ENCODE measurements at regions not wholly inside any gene's neighbourhood (a gene's known extent, or its start where the extent isn't known, plus 50 kb on each side); places are given as distances from the start of the nearest gene placed in this dataset.

DNA sequence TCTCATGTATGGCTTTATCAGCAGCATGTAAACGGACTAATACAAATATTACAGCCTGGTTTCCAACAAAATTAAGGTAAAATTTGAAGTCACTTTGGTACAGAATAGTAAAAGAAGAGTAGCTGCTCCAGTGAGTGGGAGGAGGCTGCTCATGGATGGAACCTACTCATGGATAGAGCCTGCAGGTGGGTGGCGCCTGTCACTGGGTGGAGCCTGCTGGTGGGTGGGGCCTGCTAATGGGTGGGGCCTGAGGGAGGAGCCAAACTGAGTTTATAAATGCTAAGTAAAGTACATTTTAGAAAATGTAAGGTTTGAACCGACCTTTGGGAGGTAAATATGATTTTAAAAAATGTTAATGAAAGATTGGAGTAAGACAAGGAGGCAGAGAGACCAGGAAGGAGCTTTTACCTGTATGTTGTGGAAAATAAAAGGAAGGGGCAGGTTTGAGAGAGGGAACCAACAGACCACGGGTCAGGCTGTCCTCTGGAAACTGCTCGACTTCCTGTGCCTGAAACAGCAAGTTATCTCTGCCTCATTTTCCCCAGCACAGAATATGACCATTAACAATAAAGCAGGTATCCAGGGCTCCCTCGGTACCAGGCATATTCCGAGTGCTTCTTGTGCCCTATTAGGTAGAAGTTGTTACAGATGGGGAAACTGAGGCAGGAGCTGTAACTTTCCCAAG lies 55.9 kb upstream of the SEL1L start:
- Histone ChIP-seq H3K27me3 (ENCODE audit: insufficient read depth) (no peaks in the 10 kb centered on the region), H3K4me3 (no peak overlapping the region), H3K4me1 (ENCODE audit: insufficient read depth) (no peaks in the 10 kb centered on the region; the same call in 1 of the 2 replicates), H3F3A (replicated peaks; ENCODE audit: low read depth) (no peaks in the 10 kb centered on the region), H3K36me3 (ENCODE audit: insufficient read depth) (no peaks in the 10 kb centered on the region), H3K79me2 (replicated peaks; ENCODE audit: insufficient read depth) (no peaks in the 10 kb centered on the region), H2AFZ (0 out of 2 replicates have a peak overlapping the region, but pooled peaks have one; percentile 43), H4K20me1 (replicated peaks; ENCODE audit: insufficient read depth) (no peaks in the 10 kb centered on the region), H3K9me2 (ENCODE audit: insufficient read depth) (peaks cover 2% of the 10 kb centered on the region; the same call in 1 of the 2 replicates), H3K27ac (ENCODE audit: low read depth) (no peak overlapping the region), H3K4me2 (no peak overlapping the region)
- TF ChIP-seq EZH2phosphoT487 (IDR thresholded peaks at IDR 0.05; ENCODE audit: unreplicated experiment) (no peak), POLR2AphosphoS5 (IDR thresholded peaks at IDR 0.05; ENCODE audit: low read depth) (no peak), ZNF114 (CRISPR knock-in tag; IDR thresholded peaks at IDR 0.05) (no peak), ZNF331 (CRISPR knock-in tag; IDR thresholded peaks at IDR 0.05; ENCODE audit: low read depth) (no peak), EZH2 (IDR thresholded peaks at IDR 0.05; ENCODE audit: low read depth, unreplicated experiment) (no peak), CREB1 (CRISPR knock-in tag; IDR thresholded peaks at IDR 0.05; ENCODE audit: low read depth) (no peak), JUNB (IDR thresholded peaks at IDR 0.05; ENCODE audit: unreplicated experiment) (no peak), NANOG (IDR thresholded peaks at IDR 0.05; ENCODE audit: borderline replicate concordance) (no peak), STAT1 (IDR thresholded peaks at IDR 0.05; ENCODE audit: unreplicated experiment) (no peak)
- TF ChIP-seq, protein P1, sequence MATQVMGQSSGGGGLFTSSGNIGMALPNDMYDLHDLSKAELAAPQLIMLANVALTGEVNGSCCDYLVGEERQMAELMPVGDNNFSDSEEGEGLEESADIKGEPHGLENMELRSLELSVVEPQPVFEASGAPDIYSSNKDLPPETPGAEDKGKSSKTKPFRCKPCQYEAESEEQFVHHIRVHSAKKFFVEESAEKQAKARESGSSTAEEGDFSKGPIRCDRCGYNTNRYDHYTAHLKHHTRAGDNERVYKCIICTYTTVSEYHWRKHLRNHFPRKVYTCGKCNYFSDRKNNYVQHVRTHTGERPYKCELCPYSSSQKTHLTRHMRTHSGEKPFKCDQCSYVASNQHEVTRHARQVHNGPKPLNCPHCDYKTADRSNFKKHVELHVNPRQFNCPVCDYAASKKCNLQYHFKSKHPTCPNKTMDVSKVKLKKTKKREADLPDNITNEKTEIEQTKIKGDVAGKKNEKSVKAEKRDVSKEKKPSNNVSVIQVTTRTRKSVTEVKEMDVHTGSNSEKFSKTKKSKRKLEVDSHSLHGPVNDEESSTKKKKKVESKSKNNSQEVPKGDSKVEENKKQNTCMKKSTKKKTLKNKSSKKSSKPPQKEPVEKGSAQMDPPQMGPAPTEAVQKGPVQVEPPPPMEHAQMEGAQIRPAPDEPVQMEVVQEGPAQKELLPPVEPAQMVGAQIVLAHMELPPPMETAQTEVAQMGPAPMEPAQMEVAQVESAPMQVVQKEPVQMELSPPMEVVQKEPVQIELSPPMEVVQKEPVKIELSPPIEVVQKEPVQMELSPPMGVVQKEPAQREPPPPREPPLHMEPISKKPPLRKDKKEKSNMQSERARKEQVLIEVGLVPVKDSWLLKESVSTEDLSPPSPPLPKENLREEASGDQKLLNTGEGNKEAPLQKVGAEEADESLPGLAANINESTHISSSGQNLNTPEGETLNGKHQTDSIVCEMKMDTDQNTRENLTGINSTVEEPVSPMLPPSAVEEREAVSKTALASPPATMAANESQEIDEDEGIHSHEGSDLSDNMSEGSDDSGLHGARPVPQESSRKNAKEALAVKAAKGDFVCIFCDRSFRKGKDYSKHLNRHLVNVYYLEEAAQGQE (IDR thresholded peaks at IDR 0.05; ENCODE audit: unreplicated experiment), result no peak
- TF ChIP-seq, protein P2, sequence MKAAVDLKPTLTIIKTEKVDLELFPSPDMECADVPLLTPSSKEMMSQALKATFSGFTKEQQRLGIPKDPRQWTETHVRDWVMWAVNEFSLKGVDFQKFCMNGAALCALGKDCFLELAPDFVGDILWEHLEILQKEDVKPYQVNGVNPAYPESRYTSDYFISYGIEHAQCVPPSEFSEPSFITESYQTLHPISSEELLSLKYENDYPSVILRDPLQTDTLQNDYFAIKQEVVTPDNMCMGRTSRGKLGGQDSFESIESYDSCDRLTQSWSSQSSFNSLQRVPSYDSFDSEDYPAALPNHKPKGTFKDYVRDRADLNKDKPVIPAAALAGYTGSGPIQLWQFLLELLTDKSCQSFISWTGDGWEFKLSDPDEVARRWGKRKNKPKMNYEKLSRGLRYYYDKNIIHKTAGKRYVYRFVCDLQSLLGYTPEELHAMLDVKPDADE (IDR thresholded peaks at IDR 0.05), result no peak
- TF ChIP-seq, protein P3, sequence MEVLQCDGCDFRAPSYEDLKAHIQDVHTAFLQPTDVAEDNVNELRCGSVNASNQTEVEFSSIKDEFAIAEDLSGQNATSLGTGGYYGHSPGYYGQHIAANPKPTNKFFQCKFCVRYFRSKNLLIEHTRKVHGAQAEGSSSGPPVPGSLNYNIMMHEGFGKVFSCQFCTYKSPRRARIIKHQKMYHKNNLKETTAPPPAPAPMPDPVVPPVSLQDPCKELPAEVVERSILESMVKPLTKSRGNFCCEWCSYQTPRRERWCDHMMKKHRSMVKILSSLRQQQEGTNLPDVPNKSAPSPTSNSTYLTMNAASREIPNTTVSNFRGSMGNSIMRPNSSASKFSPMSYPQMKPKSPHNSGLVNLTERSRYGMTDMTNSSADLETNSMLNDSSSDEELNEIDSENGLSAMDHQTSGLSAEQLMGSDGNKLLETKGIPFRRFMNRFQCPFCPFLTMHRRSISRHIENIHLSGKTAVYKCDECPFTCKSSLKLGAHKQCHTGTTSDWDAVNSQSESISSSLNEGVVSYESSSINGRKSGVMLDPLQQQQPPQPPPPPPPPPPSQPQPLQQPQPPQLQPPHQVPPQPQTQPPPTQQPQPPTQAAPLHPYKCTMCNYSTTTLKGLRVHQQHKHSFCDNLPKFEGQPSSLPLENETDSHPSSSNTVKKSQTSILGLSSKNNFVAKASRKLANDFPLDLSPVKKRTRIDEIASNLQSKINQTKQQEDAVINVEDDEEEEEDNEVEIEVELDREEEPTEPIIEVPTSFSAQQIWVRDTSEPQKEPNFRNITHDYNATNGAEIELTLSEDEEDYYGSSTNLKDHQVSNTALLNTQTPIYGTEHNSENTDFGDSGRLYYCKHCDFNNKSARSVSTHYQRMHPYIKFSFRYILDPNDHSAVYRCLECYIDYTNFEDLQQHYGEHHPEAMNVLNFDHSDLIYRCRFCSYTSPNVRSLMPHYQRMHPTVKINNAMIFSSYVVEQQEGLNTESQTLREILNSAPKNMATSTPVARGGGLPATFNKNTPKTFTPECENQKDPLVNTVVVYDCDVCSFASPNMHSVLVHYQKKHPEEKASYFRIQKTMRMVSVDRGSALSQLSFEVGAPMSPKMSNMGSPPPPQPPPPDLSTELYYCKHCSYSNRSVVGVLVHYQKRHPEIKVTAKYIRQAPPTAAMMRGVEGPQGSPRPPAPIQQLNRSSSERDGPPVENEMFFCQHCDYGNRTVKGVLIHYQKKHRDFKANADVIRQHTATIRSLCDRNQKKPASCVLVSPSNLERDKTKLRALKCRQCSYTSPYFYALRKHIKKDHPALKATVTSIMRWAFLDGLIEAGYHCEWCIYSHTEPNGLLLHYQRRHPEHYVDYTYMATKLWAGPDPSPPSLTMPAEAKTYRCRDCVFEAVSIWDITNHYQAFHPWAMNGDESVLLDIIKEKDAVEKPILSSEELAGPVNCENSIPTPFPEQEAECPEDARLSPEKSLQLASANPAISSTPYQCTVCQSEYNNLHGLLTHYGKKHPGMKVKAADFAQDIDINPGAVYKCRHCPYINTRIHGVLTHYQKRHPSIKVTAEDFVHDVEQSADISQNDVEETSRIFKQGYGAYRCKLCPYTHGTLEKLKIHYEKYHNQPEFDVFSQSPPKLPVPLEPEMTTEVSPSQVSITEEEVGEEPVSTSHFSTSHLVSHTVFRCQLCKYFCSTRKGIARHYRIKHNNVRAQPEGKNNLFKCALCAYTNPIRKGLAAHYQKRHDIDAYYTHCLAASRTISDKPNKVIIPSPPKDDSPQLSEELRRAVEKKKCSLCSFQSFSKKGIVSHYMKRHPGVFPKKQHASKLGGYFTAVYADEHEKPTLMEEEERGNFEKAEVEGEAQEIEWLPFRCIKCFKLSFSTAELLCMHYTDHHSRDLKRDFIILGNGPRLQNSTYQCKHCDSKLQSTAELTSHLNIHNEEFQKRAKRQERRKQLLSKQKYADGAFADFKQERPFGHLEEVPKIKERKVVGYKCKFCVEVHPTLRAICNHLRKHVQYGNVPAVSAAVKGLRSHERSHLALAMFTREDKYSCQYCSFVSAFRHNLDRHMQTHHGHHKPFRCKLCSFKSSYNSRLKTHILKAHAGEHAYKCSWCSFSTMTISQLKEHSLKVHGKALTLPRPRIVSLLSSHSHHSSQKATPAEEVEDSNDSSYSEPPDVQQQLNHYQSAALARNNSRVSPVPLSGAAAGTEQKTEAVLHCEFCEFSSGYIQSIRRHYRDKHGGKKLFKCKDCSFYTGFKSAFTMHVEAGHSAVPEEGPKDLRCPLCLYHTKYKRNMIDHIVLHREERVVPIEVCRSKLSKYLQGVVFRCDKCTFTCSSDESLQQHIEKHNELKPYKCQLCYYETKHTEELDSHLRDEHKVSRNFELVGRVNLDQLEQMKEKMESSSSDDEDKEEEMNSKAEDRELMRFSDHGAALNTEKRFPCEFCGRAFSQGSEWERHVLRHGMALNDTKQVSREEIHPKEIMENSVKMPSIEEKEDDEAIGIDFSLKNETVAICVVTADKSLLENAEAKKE (CRISPR knock-in tag; IDR thresholded peaks at IDR 0.05), result no peak
- TF ChIP-seq, protein P4, sequence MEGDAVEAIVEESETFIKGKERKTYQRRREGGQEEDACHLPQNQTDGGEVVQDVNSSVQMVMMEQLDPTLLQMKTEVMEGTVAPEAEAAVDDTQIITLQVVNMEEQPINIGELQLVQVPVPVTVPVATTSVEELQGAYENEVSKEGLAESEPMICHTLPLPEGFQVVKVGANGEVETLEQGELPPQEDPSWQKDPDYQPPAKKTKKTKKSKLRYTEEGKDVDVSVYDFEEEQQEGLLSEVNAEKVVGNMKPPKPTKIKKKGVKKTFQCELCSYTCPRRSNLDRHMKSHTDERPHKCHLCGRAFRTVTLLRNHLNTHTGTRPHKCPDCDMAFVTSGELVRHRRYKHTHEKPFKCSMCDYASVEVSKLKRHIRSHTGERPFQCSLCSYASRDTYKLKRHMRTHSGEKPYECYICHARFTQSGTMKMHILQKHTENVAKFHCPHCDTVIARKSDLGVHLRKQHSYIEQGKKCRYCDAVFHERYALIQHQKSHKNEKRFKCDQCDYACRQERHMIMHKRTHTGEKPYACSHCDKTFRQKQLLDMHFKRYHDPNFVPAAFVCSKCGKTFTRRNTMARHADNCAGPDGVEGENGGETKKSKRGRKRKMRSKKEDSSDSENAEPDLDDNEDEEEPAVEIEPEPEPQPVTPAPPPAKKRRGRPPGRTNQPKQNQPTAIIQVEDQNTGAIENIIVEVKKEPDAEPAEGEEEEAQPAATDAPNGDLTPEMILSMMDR (conservative IDR thresholded peaks at IDR 0.05; ENCODE audit: low read depth in 2 of 2), result no peak
- no peaks in the 10 kb centered on the region for H3K36me3 Mint-ChIP-seq (ENCODE audit: low read depth)
- H3K9me3 Mint-ChIP-seq, result no peaks in the 10 kb centered on the region; the same call in 2 of the 3 replicates
- H3K4me1 Mint-ChIP-seq, result peaks cover 14% of the 10 kb centered on the region
- no peak overlapping the region for H3K27ac Mint-ChIP-seq
- peaks cover 6% of the 10 kb centered on the region for H3K27me3 Mint-ChIP-seq (ENCODE audit: insufficient read depth, low read depth, poor library complexity)
- no peak overlapping the region for H3K4me3 Mint-ChIP-seq
- peak; percentile 28; the same call in 1 of the 3 replicates for ATAC-seq
- no peak for DNase-seq (ENCODE audit: low spot score)

Data from GM23338 (cell line).